HG03095 (cell line): ENCODE measurements at regions not wholly inside any gene's neighbourhood (a gene's known extent, or its start where the extent isn't known, plus 50 kb on each side); places are given as distances from the start of the nearest gene placed in this dataset.

Experiments used
- ATAC-seq: cut with Tn5 transposase; IDR thresholded peaks from one replicate; pipeline ENCODE4 v1.9.1; 2021; ENCODE audit warnings: moderate library complexity; ENCODE audit not compliant: unreplicated experiment

DNA sequence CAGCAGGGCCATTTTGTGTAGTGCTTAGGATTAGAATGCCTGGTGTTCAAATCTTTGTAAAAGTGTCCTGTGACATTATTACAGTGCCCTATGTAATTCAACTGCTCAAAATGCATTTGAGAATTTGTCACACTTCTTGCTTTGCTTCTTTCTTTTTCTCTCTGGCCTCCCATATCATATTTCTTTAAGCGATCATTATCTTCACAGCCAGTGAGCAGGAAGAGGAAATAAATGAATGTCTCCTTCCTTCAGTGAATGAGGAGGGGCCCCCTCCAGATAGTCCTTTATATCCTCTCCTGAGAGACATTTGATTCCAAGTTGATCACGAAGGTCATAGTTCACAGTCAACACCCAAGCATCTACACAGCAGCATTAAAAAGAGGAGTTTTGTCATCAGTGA, 425.1 kb upstream of the NPVF start:
- no peak for ATAC-seq

DNA sequence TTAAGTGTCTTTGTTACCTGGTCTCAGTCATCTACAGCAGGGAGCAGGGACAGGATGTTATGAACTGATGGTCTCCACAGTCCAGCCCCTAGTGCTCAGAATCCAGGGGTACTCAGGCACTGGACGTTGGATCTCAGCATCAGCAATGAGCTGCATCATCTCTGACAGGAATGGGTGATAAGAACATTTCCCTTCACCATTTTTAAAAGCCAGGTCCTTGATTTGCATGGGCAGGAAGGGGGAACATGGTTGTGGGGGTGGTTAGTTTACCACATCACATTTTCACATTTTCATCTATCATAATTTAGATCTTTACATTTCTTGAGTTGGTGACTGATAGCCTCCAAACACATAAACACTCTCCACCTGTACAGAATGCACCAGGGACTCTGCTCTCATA, 427.8 kb upstream of the NPVF start:
- ATAC-seq = no peak

DNA sequence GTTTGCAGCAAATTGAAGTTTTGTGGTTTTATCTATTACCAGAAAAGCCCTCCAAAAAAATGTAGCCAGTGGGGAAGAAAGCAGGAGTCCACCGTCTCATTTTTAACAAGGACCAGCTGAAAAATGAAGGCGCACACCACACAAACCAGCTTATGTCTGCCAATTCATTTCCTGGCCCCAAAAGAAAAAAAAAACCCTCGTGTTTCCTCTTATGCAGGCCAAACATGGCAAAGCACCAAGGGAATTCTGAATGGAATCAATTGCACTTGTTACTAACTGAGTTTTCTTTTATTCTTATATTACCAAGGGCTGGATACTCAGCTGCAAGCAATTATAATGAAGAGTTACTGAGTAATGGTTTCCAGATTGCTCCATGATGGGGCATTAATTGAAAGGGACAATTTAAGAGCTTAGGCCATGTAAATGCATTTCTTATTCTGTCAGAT, 428.3 kb upstream of the NPVF start:
- no peak for ATAC-seq

DNA sequence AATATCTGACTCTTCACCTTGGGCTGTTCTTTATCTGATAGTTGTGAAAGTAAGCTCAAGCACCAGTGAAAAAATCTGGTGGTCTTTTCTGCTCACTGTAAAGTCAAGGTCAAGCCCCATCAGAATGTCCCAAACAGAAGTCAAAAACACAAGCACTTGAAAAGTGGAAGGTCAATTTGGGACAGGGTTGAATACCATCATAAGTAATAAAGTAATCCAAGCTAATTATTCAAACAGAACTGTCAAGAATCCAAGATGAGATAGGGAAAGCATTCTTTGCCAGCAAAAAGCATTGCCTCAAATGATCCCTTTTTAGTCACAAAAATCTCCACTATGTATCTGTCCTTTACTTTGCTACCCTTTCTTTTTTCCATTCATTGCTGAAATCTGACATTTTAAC, 430.1 kb upstream of the NPVF start:
- ATAC-seq = no peak

DNA sequence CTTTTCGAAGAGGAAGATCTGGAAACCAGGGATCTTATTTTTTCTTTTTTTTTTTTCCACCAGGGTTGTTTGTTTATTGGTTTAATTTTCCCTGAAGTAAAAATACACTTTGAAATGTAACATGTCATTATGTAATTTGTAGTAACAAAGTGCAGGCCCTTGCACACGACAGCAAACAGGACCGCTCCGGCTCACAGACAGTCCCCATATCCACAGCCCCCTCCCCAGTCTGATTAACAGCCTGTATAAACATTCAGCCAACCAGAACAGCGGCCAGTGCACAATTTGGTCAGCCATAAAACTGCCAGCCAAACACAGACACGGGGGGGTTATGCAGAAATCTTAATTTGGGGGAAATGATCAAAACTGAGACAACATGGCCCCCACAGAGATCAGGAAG, 431.6 kb upstream of the NPVF start:
- ATAC-seq = no peak

DNA sequence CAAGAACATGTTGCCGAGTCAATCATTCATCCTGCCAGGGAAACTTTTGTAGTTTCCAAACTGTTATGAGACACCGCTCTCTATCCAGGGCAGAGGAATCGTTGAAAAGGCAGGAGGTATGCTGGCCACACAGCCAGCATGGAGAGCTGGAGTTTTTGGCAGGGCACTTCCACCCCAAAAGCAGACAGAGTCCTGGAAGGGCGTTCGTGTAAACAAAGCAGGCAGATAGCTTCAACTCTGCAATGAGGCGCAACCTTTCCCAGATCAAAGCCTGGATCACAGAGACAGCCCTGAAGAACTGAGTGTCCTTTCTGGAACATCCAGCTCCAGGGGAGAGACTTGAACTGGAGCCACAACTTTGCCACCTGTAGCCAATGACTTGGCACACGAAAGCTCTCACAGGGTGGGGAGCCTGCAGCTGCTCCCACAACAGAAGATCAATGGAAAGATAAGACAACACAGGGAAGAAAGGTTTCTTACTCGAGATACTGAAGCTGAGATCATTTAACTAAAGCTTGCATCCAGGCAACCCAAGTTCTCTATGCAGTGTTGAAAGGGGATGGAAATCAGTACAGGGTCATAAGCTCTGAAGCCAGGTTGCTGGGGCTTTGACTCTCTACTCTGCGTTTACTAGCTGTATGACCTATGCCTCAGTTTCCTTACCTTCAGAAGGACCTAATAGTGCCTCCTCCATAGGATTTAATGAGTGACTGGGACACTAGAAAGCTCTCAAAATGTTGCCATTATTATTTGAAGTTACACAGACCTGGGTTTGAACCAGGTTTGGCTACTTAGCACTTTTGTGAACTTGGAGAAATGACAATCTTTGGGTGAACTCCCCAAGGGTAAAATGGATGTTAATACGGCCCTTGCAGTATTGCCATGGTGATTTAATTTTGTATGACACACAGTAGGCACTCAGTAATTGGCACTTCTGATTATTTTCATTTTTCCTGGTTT, 434.8 kb upstream of the NPVF start:
- ATAC-seq = no peak

DNA sequence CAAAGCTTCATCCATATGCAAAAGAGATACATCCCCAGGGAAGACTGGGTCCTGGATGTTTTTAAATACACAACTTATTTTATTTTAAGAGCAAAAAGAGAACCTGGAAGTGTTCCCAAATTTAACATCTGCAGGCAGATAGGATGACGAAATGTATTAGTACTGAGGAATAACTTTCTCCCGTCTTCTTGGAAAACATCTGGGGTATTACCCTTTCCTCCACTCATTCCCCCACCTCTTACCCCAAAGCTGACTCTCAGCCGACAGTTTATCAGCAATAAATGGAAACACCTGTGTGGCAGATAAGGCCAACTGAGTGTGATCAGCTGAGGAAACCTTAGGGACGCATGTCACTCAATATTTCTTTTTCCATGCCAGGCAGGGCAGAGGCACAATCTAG, 435.6 kb upstream of the NPVF start:
- no peak for ATAC-seq

DNA sequence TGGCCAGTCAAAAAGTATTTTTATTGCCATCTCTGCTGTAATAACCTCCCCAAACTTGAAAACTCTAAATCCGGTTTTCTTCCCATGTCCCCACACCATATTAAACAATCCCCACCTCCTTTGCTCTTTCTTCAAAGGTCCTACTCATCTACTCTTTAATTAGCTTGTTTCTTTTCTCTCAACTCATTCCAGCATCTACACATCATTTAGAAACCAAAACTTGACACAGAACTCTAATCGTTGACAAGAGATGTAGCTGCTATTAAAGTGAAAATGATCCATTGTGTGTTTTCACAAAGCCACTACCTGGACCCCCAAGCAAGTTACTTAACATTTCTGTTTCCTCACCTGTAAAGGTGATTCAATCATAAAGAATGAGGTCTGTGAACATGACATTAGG, 436.3 kb upstream of the NPVF start:
- ATAC-seq = no peak

DNA sequence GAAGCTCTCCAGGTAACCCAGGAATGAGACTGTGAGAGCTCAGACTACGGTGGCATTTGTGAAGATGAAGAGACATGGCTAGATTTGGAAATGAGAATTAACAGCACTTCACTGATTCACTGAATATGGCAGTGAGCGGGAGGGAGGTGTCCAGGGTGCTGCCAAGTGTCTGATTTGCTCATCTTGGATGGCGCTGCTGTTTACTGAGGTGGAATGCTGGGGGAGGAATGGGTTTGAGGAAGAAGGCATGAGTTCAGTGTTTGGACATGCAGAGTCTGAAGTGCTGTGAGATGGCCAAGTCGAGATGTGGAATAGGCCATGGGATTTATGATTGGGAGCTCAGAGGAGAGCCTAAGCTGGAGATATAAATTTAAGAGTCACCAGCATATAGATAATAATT, 437.1 kb upstream of the NPVF start:
- no peak for ATAC-seq

DNA sequence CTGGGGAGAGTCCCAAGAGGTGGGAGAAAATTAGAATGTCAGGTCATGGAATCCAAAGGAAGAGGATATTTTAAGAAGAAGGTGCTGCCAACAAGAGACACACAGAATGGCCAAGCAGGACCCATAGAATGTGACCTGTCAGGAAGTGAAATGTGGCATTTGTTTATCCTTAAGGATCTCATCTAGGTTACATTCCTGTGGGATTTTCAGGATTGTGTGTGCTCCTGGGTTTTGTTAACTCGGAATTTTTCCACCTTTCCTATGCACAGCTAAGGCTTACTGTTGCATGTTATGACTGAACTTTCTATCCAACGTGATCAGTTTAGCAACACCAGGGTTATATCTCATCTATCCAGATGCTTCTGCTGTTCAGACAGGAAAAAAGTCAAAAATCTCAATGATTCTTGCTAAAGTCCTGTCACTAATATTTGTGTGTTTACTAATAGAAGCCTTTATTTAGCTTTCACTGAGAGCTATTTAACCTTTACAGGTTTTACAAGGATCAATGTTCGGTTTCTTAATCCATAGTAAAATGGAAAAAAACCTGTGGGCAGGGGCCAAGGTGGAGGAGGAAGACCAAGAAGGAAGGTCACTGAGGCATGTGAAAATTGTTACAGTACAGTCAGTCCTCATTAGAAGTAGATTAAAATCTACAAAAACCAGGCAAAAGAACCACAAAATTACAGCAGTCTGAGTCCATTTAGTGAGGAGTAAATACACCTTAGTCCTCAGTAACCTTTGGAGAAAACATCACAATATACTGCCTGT, 437.8 kb upstream of the NPVF start:
- ATAC-seq = no peak

DNA sequence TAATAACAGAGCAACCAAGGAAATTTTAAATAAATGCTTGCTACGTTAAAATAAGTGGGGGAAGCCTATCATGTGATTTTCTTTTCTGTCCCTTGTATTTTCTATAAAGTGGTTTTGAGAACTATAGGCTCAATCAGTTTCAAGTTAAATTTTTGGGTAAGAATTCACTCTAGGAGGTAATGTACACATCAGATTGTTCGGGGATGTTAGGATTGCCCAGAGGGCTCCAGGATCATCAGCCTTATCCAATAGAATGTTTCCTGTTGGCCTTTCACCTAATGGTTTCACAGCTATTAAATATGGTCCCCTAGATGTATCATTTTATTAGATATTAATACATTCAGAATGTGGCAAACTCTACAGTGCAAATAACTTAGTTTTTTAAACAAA, 438.4 kb upstream of the NPVF start:
- ATAC-seq = no peak

DNA sequence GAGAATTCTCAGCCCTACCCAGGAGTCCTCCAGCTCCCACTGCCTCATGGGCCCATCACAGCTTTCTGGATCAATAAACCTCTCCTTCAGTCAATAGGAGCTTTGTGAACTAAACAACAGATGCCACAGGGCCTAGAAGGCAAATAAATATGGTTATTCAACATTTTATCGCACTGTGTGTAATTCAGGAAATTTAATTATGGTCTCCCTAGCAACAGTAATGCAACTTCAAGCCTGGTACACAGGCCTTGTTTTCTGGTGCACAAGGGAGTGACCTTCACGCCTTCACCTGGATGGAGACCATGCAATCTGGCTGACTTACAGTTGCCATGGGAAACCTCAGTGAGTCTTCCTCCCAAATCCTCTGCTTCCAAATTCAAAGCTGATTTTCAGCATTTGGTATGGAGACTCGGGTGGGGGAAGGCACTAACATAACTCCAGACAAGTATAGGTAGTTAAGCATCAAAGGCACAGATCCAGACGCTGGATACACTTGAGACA, 441.0 kb upstream of the NPVF start:
- ATAC-seq = no peak

DNA sequence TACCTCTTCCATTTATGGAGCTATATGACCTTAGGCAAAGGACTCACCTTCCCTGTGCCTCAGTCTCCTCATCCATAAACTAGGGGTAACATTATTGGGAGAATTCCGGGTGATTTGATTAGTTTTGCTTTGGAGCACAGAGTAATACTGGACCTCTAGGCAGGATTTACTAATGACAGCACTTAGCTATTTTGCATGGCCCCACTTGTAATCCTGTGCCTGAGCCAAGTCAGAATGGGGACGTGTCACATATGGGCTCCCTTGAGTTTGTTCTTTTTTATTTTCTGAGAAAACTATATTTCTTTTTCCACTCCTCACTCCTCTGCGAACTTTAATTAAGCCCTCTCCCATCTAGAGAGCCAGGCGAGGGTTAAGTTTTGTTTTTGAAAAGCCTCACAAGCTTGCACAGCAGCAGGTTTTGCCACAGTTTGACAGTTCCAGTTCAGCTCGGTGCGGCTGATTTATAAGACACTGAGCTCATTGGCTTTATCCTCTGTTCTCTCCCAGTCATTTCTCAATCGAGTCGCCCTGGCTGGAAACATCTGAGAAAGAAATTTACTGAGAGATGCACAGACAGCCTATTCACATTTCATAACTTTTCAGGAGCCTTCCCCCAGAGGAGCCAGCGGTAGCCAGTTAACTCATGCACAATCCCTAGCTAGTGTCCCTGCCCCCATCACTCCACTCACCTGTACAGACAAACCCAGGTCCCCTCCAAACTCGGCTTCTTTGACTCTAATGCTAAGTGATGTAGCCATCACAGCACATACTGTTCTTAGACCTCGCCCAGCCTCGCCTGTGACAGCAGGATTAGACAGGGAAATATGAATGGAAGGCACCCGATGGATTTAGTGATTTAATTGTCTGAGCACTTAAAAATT, 441.9 kb upstream of the NPVF start:
- no peak for ATAC-seq

DNA sequence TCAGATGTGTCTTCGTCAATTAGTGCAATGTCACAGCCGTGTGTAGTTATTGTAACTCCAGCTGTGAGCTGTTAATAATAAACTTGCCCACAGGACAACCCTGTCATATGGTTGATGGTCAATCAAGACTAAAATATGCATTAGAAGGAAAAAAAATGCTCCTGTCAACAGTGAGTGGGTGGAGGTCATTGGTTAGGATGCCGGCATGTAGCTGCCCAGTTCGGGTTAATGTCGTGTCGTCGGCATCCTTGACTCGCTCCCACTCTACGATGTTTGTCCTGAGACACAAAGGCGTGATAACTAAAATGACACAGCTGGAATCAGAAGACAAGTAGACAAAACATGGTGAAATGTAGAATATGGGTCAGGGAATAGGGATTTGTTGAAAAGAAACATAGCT, 442.8 kb upstream of the NPVF start:
- no peak for ATAC-seq

DNA sequence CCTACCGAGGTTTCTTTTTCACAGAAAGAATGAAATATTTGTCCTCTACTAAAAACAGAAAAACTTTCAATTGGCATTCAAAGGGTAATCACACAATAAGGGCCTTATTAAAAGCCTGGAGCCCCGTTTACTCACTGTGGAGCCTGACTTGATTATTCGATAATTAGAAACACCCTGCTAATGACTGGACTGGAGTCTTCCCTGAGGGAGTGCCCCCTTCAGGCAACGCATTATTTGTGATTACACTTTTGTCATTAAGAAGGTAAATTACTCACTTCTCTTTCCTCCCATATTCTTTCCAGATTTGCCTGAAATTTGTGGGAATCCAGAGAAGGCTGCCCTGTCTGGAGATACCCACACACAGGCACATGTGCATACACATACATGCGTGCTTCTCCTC, 444.2 kb upstream of the NPVF start:
- ATAC-seq = no peak

DNA sequence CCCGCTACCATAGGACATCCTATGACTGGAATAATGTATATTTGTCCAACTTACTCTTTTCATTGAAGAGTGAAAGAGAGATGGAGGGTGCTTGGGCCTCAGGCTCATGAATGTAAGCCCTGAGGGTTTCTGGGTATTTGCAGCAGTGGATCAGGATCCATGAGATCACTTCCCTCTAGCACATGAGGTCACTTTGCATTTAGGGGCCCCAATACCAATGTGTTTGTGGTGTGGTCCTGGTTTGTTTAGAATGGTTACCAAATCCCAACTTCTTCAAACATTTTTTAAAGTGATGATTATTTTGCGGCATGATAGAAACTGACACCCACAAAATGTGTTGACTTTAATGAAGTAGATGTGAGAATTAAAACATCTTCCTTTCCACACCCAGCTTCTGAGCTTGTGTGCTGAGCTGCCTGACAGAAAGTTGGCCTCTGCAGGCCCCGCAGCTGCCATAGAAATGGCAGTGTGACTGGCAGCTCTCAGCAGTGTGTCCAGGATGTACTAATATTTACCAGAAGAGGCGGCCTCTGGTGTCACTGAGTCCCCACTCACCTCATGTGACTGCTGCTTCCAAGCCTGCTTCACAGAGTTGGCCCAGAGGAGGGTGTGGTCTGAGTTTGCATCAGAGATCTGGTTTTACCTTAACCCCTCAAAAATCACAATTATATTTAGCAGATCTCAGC, 447.6 kb upstream of the NPVF start:
- ATAC-seq = no peak

DNA sequence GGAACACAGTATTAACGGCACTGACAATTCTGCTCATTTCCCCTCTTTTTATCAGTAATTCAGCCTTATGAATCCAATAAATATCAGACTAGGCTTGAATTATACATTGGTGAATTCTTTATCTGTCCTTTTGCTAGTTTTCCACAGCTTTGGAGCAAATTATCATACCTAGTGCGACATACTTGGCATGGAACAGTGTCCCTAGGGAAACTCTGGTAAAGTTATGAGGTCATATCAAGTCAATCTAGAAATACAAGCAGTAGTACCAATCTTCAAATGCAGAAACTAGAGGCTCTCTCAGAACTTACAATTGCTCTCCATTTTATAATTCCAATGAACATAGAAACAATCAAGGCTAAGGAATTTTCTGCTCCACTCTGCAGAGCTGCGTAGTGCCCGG, 449.3 kb upstream of the NPVF start:
- ATAC-seq = no peak

DNA sequence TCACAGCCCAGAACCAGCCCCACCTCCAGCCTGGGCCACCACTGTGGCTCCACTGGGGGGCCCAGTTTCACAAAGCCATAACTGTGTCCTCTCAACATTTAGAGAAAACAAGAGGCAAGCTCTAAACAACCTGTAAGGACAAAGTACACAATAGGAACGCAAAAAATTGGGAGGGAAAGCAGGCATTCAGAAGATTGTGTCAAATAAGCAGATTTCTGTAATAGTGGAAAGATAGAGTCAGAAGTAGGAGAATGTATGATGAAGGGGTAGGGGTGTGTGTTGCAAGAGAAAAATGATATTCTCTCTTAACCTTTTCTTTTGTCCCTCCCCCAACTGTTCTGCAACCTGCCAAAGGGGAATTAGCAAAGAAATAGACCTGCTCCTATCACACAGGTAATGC, 449.9 kb upstream of the NPVF start:
- no peak for ATAC-seq

DNA sequence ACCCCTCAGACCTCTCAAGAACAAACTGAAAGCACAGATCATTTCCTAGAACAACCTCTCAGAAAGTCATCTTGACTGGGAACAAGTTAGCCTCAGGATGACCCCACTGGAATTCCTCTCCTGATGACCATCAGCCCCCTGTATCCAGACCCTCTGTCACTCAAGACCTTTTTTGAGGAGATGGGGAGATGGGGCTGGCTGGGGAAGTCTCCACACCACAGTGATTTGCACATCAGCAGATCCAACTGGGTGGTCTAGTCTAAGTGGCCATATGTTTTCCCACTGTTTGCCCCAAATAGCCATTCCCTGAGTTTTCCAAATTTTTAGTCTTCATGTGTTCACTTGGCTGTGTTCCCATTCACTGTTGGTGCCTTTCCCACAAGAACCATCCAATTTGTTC, 452.4 kb upstream of the NPVF start:
- no peak for ATAC-seq

DNA sequence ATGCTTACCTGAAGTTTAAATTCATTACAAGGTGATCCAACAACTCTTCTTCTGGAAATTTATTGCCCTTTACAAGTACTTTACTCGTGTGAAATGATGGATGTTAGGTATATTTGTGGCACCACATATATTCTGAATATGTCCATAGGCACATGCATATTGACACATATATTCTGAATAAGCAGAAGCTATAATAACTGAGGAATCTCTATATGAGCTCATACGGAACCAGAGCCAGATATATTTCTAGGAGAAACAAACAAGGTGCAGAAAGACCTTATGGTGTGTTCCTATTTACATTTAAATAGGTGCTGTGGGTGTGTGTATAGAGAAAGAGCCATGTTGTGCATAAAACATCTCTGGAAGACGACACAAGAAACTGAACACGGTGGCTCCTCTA, 456.1 kb upstream of the NPVF start:
- ATAC-seq = no peak

DNA sequence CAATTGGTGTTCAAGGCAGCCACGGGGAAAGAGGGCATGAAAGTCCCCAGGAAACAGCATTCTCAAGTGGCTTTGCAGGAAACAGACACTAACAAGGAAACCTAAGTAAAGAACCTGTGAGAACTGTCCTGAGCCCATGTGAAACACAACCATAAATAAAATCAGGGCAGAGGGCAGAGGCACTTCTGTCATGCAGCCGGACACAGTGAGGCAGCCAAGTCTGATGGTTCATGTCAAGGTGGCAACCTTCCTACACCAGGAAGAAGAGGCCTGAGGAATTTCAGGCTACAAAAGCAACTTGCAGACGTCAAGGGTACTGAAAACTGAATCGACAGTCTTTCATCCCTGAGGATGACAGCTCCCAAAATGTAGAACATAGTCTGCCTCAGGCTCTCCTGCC, 458.2 kb upstream of the NPVF start:
- ATAC-seq = no peak
